Mucosa of rectum (tissue), 2 donors: ENCODE measurements at regions not wholly inside any gene's neighbourhood (a gene's known extent, or its start where the extent isn't known, plus 50 kb on each side); places are given as distances from the start of the nearest gene placed in this dataset.
"Not testable (repeated sequence)": the region's sequence is repeated elsewhere in the genome, so short reads cannot be mapped to it uniquely, and the experiment has no call there.

Experiments
- H3K27ac ChIP-seq, 2 donors: one replicate each; pipeline ENCODE4 v1.7.0; 2013; ENCODE audit warnings: inconsistent platforms in 2 of 2, low read depth in 2 of 2, low read length in 2 of 2
- H3K27me3 ChIP-seq, 2 donors: one replicate each; pipeline ENCODE4 v1.7.0; 2013; ENCODE audit warnings: low read length in 2 of 2; ENCODE audit not compliant: control insufficient read depth in 2 of 2, insufficient read depth in 2 of 2
- H3K36me3 ChIP-seq, 2 donors: one replicate each; pipeline ENCODE4 v1.7.0; 2013; ENCODE audit warnings: low read length in 2 of 2; ENCODE audit not compliant: control insufficient read depth in 2 of 2, insufficient read depth in 2 of 2
- H3K4me1 ChIP-seq, 2 donors: one replicate each; pipeline ENCODE4 v1.7.0; 2013; ENCODE audit warnings: low read length in 2 of 2, mild to moderate bottlenecking in 1 of 2; ENCODE audit not compliant: control insufficient read depth in 2 of 2, insufficient read depth in 2 of 2
- H3K4me3 ChIP-seq, 2 donors: one replicate each; pipeline ENCODE4 v1.7.0; 2013; ENCODE audit warnings: low read length in 2 of 2
- H3K9ac ChIP-seq, 2 donors: one replicate each; pipeline ENCODE4 v1.7.0; 2013; ENCODE audit warnings: low read length in 2 of 2, low read depth in 1 of 2, mild to moderate bottlenecking in 1 of 2
- H3K9me3 ChIP-seq, 2 donors: one replicate each; pipeline ENCODE4 v1.7.0; 2013; ENCODE audit warnings: low read length in 2 of 2; ENCODE audit not compliant: control insufficient read depth in 2 of 2
- donor health status: healthy.
- donor health status: Normal muscosa, but diverticular disease.

DNA sequence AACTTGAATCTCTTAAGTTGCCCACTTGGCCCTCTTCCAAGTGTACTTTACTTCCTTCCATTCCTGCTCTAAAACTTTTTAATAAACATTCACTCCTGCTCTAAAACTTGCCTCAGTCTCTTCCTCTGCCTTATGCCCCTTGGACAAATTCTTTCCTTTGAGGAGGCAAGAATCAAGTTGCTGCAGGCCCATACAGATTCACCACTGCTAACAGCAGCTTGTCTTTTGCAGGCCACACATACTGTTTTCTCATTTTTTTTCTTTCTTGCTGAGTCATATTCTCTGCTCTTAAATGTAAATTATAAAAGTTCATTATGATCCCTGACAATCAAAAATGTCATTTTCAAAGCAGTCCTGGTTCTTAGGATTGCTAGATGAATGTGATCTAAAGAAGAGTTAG, 1820.8 kb upstream of the FLRT2 start:
- H3K9me3 ChIP-seq = peaks cover 0 to 3% of the 10 kb centered on the region in 2 donors
- no peaks in the 10 kb centered on the region for H3K36me3 ChIP-seq
- no peak overlapping the region for H3K27ac ChIP-seq
- H3K9ac ChIP-seq = no peak overlapping the region
- no peaks in the 10 kb centered on the region for H3K27me3 ChIP-seq
- no peaks in the 10 kb centered on the region for H3K4me1 ChIP-seq
- H3K4me3 ChIP-seq = no peak overlapping the region

GRCh38 chr14:83711046-83711445, 1818.9 kb upstream of the FLRT2 start:
- H3K27ac ChIP-seq = no peak overlapping the region
- H3K9me3 ChIP-seq = peaks cover 0 to 3% of the 10 kb centered on the region in 2 donors
- H3K36me3 ChIP-seq = no peaks in the 10 kb centered on the region
- no peaks in the 10 kb centered on the region for H3K4me1 ChIP-seq
- no peak overlapping the region for H3K9ac ChIP-seq
- H3K4me3 ChIP-seq = no peak overlapping the region
- no peaks in the 10 kb centered on the region for H3K27me3 ChIP-seq

- H3K9me3 ChIP-seq = peaks cover 0 to 3% of the 10 kb centered on the region in 2 donors
- H3K27ac ChIP-seq = no peak overlapping the region
- no peaks in the 10 kb centered on the region for H3K4me1 ChIP-seq
- no peaks in the 10 kb centered on the region for H3K36me3 ChIP-seq
- no peak overlapping the region for H3K9ac ChIP-seq
- H3K4me3 ChIP-seq = no peak overlapping the region
- H3K27me3 ChIP-seq = no peaks in the 10 kb centered on the region
These were observed 1817.4 kb upstream of the FLRT2 start for GRCh38 chr14:83712418-83713129.

GRCh38 chr14:83713732-83714131, 1816.2 kb upstream of the FLRT2 start:
- Histone ChIP-seq H3K27me3 (no peaks in the 10 kb centered on the region), H3K4me1 (no peaks in the 10 kb centered on the region), H3K27ac (no peak overlapping the region), H3K36me3 (no peaks in the 10 kb centered on the region), H3K4me3 (no peak overlapping the region), H3K9ac (no peak overlapping the region), H3K9me3 (peaks cover 0 to 3% of the 10 kb centered on the region in 2 donors)

GRCh38 chr14:83714151-83714550, 1815.8 kb upstream of the FLRT2 start:
- H3K27me3 ChIP-seq = no peaks in the 10 kb centered on the region
- no peak overlapping the region for H3K27ac ChIP-seq
- H3K4me3 ChIP-seq = no peak overlapping the region
- H3K9me3 ChIP-seq = peaks cover 0 to 3% of the 10 kb centered on the region in 2 donors
- no peaks in the 10 kb centered on the region for H3K36me3 ChIP-seq
- H3K4me1 ChIP-seq = no peaks in the 10 kb centered on the region
- H3K9ac ChIP-seq = no peak overlapping the region

DNA sequence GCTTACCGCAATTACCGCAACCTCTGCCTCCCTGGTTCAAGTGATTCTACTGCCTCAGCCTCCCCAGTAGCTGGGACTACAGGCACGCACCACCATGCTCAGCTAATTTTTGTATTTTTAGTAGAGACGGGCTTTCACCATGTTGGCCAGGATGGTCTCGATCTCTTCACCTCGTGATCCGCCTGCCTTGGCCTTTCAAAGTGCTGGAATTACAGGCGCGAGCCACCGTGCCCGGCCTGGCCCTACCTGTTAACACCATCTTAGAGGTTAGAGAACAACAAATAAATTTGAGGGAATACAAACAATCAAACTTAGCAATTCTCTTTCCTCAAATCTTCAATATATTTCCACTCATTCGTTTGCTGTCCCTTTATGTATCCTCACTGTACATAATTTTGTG, 1810.5 kb upstream of the FLRT2 start:
- H3K4me3 ChIP-seq, H3K27me3 ChIP-seq, H3K9me3 ChIP-seq, H3K27ac ChIP-seq, H3K4me1 ChIP-seq, H3K36me3 ChIP-seq, H3K9ac ChIP-seq: not testable (repeated sequence)

DNA sequence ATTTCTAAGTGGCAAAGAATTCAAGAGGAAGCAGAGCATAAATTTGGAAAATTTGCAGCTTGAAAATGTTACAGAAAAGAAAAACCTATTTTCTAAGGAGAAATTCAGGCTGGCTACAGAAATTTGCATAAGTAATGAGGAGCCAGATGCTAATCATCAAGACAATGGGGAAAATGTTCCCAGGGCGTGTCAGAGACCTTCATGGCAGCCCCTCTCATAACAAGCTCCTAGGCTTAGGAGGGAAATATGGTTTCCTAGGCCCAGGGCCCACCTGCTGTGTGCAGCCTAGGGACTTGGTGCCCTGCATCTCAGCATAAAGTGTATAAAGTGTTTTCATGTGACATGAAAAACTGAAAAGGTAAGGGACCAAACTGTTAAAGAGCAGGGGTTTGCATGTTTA, 1796.3 kb upstream of the FLRT2 start:
- H3K27me3 ChIP-seq = no peaks in the 10 kb centered on the region
- H3K9me3 ChIP-seq = peaks cover 0 to 4% of the 10 kb centered on the region in 2 donors
- H3K27ac ChIP-seq = no peak overlapping the region
- no peaks in the 10 kb centered on the region for H3K4me1 ChIP-seq
- no peak overlapping the region for H3K9ac ChIP-seq
- H3K4me3 ChIP-seq = no peak overlapping the region
- no peaks in the 10 kb centered on the region for H3K36me3 ChIP-seq

DNA sequence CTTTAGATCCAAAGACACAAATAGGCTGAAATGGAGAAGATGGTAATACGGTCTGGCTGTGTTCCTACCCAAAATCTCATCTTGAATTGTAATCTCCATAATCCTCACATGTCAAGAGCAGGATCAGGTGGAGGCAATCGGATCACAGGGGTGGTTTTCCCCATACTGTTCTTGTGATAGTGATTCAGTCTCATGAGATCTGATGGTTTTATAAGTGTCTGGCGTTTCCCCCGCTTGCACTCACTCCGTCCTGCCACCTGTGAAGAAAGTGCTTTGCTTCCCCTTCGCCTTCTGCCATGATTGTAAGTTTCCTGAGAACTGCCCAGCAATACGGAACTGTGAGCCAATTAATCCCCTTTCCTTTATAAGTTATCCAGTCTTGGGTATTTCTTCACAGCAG, 1795.5 kb upstream of the FLRT2 start:
- Histone ChIP-seq H3K4me1 (no peaks in the 10 kb centered on the region), H3K4me3 (no peak overlapping the region), H3K36me3 (no peaks in the 10 kb centered on the region), H3K27ac (no peak overlapping the region), H3K9me3 (peaks cover 0 to 4% of the 10 kb centered on the region in 2 donors), H3K9ac (no peak overlapping the region), H3K27me3 (no peaks in the 10 kb centered on the region)

- Histone ChIP-seq H3K27me3 (no peaks in the 10 kb centered on the region), H3K36me3 (no peaks in the 10 kb centered on the region), H3K4me3 (no peak overlapping the region)
These were observed 1788.7 kb upstream of the FLRT2 start for GRCh38 chr14:83741269-83741668.

DNA sequence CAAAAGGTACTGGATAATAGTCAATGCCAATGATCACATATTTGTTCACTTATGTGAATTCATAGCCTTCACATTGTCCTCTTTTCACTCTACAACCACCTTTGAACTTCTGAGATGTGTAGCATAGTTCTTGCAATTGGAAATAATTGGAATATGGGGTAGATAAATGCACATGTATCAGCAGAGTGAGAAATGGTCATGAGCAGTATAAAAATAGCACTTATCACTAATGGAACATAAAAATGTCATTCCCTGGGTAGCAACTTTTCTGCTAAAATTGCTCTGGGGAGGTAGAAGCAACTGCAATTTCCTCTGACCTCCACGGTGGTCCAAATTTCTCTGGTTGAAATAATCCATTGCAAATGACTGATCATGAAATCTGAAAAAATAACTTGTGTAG, 1785.7 kb upstream of the FLRT2 start:
- no peaks in the 10 kb centered on the region for H3K27me3 ChIP-seq
- H3K36me3 ChIP-seq = no peaks in the 10 kb centered on the region
- H3K4me1 ChIP-seq = no peaks in the 10 kb centered on the region
- H3K9me3 ChIP-seq = peaks cover 0 to 8% of the 10 kb centered on the region in 2 donors
- no peak overlapping the region for H3K9ac ChIP-seq
- no peak overlapping the region for H3K27ac ChIP-seq
- H3K4me3 ChIP-seq = no peak overlapping the region

More at GRCh38 chr14:83741269-83741668, 1788.7 kb upstream of the FLRT2 start:
- H3K9me3 ChIP-seq = peaks cover 0 to 5% of the 10 kb centered on the region in 2 donors
- H3K4me1 ChIP-seq = no peaks in the 10 kb centered on the region
- H3K27ac ChIP-seq = no peak overlapping the region
- H3K9ac ChIP-seq = no peak overlapping the region
